HG02623 (cell line): ENCODE measurements at regions not wholly inside any gene's neighbourhood (a gene's known extent, or its start where the extent isn't known, plus 50 kb on each side); places are given as distances from the start of the nearest gene placed in this dataset.

ENCODE experiments used
- ATAC-seq: cut with Tn5 transposase; IDR thresholded peaks from one replicate; pipeline ENCODE4 v1.9.1; 2021; ENCODE audit warnings: moderate library complexity; ENCODE audit not compliant: unreplicated experiment

- no peak for ATAC-seq
These were observed 847.2 kb upstream of the DPPA4 start for GRCh38 chr3:110184536-110184935.

GRCh38 chr3:110193074-110193473 lies 855.7 kb upstream of the DPPA4 start:
- no peak for ATAC-seq

GRCh38 chr3:110198717-110199587 lies 861.6 kb upstream of the DPPA4 start:
- no peak for ATAC-seq

- ATAC-seq: no peak
These were observed 862.2 kb upstream of the DPPA4 start for GRCh38 chr3:110199588-110199943.

GRCh38 chr3:110210086-110210660 lies 861.4 kb upstream of the NECTIN3 start:
- no peak for ATAC-seq

- ATAC-seq: no peak
These were observed 845.0 kb upstream of the NECTIN3 start for GRCh38 chr3:110226645-110227044.

- no peak for ATAC-seq
These were observed 843.6 kb upstream of the NECTIN3 start for GRCh38 chr3:110227991-110228390.

- ATAC-seq: no peak
These were observed 836.8 kb upstream of the NECTIN3 start for GRCh38 chr3:110234831-110235230.

- ATAC-seq: no peak
These were observed 834.5 kb upstream of the NECTIN3 start for GRCh38 chr3:110236976-110237610.

- ATAC-seq: no peak
These were observed 828.5 kb upstream of the NECTIN3 start for GRCh38 chr3:110243081-110243480.

- ATAC-seq: no peak
These were observed 824.7 kb upstream of the NECTIN3 start for GRCh38 chr3:110246796-110247376.

GRCh38 chr3:110248666-110249065 lies 823.0 kb upstream of the NECTIN3 start:
- ATAC-seq: no peak

- ATAC-seq: no peak
These were observed 817.8 kb upstream of the NECTIN3 start for GRCh38 chr3:110253794-110254193.

GRCh38 chr3:110254591-110254990 lies 817.0 kb upstream of the NECTIN3 start:
- no peak for ATAC-seq

- no peak for ATAC-seq
These were observed 810.5 kb upstream of the NECTIN3 start for GRCh38 chr3:110261141-110261540.

GRCh38 chr3:110262896-110263295 lies 808.7 kb upstream of the NECTIN3 start:
- ATAC-seq: no peak

- ATAC-seq: no peak
These were observed 806.3 kb upstream of the NECTIN3 start for GRCh38 chr3:110265302-110265701.

- no peak for ATAC-seq
These were observed 804.2 kb upstream of the NECTIN3 start for GRCh38 chr3:110267304-110267845.

- no peak for ATAC-seq
These were observed 799.1 kb upstream of the NECTIN3 start for GRCh38 chr3:110272525-110272924.

- no peak for ATAC-seq
These were observed 779.6 kb upstream of the NECTIN3 start for GRCh38 chr3:110291886-110292501.

- no peak for ATAC-seq
These were observed 778.0 kb upstream of the NECTIN3 start for GRCh38 chr3:110293660-110294059.
